Smooth muscle cell (in vitro differentiated cells): ENCODE measurements at regions not wholly inside any gene's neighbourhood (a gene's known extent, or its start where the extent isn't known, plus 50 kb on each side); places are given as distances from the start of the nearest gene placed in this dataset.

Experiments used
- DNase-seq: peaks from one replicate; lab custom pipeline; 2025; ENCODE audit not compliant: unreplicated experiment; lab: John Stamatoyannopoulos, UW
- H2AFZ ChIP-seq: fragments of 200-600 bp; sonication (generic); 2 replicates; pipeline ENCODE4 v1.6.0; 2016; ENCODE audit warnings: antibody characterized with exemption, low read depth, mild to moderate bottlenecking
- H3F3A ChIP-seq: fragments of 200-600 bp; sonication (generic); 2 replicates; pipeline ENCODE4 v1.6.0; 2017; ENCODE audit warnings: antibody characterized with exemption, low read depth
- H3K27ac ChIP-seq: fragments of 200-600 bp; sonication (generic); 2 replicates; pipeline ENCODE4 v1.5.1; 2016; ENCODE audit warnings: low read depth, mild to moderate bottlenecking
- H3K27me3 ChIP-seq: fragments of 200-600 bp; sonication (generic); 2 replicates; pipeline ENCODE4 v1.6.1; 2016; ENCODE audit warnings: low read depth, mild to moderate bottlenecking
- H3K36me3 ChIP-seq: fragments of 200-600 bp; sonication (generic); 2 replicates; pipeline ENCODE4 v1.5.1; 2016; ENCODE audit warnings: low read depth
- H3K4me1 ChIP-seq: fragments of 200-600 bp; sonication (generic); 2 replicates; pipeline ENCODE4 v1.5.1; 2016; ENCODE audit warnings: low read depth
- H3K4me2 ChIP-seq: fragments of 200-600 bp; sonication (generic); 2 replicates; pipeline ENCODE4 v1.6.0; 2016; ENCODE audit warnings: mild to moderate bottlenecking
- H3K4me3 ChIP-seq: fragments of 200-600 bp; sonication (generic); 2 replicates; pipeline ENCODE4 v1.5.1; 2016; ENCODE audit warnings: mild to moderate bottlenecking
- H3K79me2 ChIP-seq: fragments of 200-600 bp; sonication (generic); 2 replicates; pipeline ENCODE4 v1.6.0; 2016; ENCODE audit warnings: low read depth, mild to moderate bottlenecking
- H3K9ac ChIP-seq: fragments of 200-600 bp; sonication (generic); 2 replicates; pipeline ENCODE4 v1.6.0; 2016; ENCODE audit warnings: low read depth
- H3K9me3 ChIP-seq: fragments of 200-600 bp; sonication (generic); replicated peaks from 2 replicates; pipeline ENCODE4 v1.5.1; 2016; ENCODE audit warnings: low read depth
- H4K20me1 ChIP-seq: fragments of 200-600 bp; sonication (generic); 2 replicates; pipeline ENCODE4 v1.6.0; 2016; ENCODE audit warnings: low read depth
- WGBS: methylation state at CpG from one replicate; pipeline ENCODE4 v1.1.7; 2016; ENCODE audit warnings: low lambda C conversion rate; 5-methylcytosine and 5-hydroxymethylcytosine counted together
- TF ChIP-seq, protein P1 (sequence below): fragments of 200-600 bp; sonication (generic); IDR thresholded peaks from 2 replicates; pipeline ENCODE4 v1.5.1; 2017; ENCODE audit warnings: borderline replicate concordance, mild to moderate bottlenecking, antibody characterized with exemption; ENCODE audit not compliant: insufficient read depth, poor library complexity, severe bottlenecking

GRCh38 chr5:121246971-121247370 is 604.7 kb upstream of the FTMT start:
- no peak for DNase-seq
- H3K9ac ChIP-seq = no peak overlapping the region
- no peaks in the 10 kb centered on the region for H3K27me3 ChIP-seq
- H3K4me2 ChIP-seq = no peak overlapping the region
- no peak overlapping the region for H2AFZ ChIP-seq
- 62% methylated on average over 3 of the region's 3 CpGs for WGBS
- no peak overlapping the region for H3K4me3 ChIP-seq
- no peaks in the 10 kb centered on the region for H3F3A ChIP-seq
- no peaks in the 10 kb centered on the region for H4K20me1 ChIP-seq
- H3K79me2 ChIP-seq = no peaks in the 10 kb centered on the region
- TF ChIP-seq, protein P1, sequence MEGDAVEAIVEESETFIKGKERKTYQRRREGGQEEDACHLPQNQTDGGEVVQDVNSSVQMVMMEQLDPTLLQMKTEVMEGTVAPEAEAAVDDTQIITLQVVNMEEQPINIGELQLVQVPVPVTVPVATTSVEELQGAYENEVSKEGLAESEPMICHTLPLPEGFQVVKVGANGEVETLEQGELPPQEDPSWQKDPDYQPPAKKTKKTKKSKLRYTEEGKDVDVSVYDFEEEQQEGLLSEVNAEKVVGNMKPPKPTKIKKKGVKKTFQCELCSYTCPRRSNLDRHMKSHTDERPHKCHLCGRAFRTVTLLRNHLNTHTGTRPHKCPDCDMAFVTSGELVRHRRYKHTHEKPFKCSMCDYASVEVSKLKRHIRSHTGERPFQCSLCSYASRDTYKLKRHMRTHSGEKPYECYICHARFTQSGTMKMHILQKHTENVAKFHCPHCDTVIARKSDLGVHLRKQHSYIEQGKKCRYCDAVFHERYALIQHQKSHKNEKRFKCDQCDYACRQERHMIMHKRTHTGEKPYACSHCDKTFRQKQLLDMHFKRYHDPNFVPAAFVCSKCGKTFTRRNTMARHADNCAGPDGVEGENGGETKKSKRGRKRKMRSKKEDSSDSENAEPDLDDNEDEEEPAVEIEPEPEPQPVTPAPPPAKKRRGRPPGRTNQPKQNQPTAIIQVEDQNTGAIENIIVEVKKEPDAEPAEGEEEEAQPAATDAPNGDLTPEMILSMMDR = no peak
- no peaks in the 10 kb centered on the region for H3K4me1 ChIP-seq
- no peaks in the 10 kb centered on the region for H3K36me3 ChIP-seq
- H3K9me3 ChIP-seq = no peaks in the 10 kb centered on the region
- H3K27ac ChIP-seq = no peak overlapping the region

DNA sequence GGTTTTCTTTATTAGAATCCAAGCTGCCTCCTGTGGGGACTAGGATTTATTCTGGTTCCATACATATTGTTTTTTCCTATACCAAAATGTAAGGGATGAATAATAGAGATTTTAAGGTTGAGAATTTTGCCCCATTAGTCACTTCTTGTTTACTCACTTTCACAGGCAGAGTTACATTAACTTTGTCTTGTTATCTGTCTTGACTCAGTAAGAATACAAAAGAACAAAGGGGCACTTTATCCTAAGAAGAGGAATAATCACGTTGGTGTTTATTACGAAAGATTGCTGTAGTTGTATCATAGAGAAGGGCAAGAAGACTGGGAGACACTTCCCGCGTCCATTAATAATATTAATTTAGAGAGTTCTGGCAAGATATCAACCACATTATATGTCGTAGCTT is 599.7 kb upstream of the FTMT start:
- H3K9me3 ChIP-seq = no peaks in the 10 kb centered on the region
- no peak for DNase-seq
- WGBS = 59% methylated on average over 5 of the region's 5 CpGs

DNA sequence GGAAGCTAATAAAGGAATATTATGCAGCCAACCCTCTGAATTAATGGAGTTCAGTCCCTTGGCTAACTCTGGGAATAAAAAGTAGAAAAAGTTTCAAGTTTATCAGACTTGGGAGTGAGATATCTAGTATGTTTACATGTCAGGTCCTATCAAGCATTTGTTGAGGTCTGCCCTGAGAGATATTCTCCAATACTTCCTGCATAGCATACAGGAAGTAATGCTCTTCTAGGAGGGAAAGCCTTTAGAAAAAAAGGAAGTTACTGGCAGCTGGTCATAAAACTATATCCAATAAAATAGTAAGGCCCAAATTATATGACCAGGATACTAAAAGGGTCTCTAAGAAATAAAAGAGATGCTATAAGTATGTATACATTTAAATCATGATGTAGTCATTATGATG is 594.1 kb upstream of the FTMT start:
- no peak overlapping the region for H3K4me2 ChIP-seq
- H3K79me2 ChIP-seq = no peaks in the 10 kb centered on the region
- H3K36me3 ChIP-seq = no peaks in the 10 kb centered on the region
- H3K9me3 ChIP-seq = no peaks in the 10 kb centered on the region
- H3F3A ChIP-seq = no peaks in the 10 kb centered on the region
- no peaks in the 10 kb centered on the region for H3K4me1 ChIP-seq
- no peak overlapping the region for H3K4me3 ChIP-seq
- no peak overlapping the region for H2AFZ ChIP-seq
- no peak for DNase-seq
- H3K27ac ChIP-seq = no peak overlapping the region
- no peak overlapping the region for H3K9ac ChIP-seq
- TF ChIP-seq, protein P1 = no peak
- no peaks in the 10 kb centered on the region for H3K27me3 ChIP-seq
- H4K20me1 ChIP-seq = no peaks in the 10 kb centered on the region

More for the DNA sequence above, 599.7 kb upstream of the FTMT start:
- H2AFZ ChIP-seq = peak overlapping the region; percentile 40
- H3K4me3 ChIP-seq = no peak overlapping the region
- H3F3A ChIP-seq = no peaks in the 10 kb centered on the region
- H3K27me3 ChIP-seq = no peaks in the 10 kb centered on the region
- H3K27ac ChIP-seq = no peak overlapping the region
- H4K20me1 ChIP-seq = no peaks in the 10 kb centered on the region
- H3K79me2 ChIP-seq = no peaks in the 10 kb centered on the region
- no peaks in the 10 kb centered on the region for H3K4me1 ChIP-seq
- TF ChIP-seq, protein P1 = no peak
- no peaks in the 10 kb centered on the region for H3K36me3 ChIP-seq
- no peak overlapping the region for H3K9ac ChIP-seq
- no peak overlapping the region for H3K4me2 ChIP-seq

DNA sequence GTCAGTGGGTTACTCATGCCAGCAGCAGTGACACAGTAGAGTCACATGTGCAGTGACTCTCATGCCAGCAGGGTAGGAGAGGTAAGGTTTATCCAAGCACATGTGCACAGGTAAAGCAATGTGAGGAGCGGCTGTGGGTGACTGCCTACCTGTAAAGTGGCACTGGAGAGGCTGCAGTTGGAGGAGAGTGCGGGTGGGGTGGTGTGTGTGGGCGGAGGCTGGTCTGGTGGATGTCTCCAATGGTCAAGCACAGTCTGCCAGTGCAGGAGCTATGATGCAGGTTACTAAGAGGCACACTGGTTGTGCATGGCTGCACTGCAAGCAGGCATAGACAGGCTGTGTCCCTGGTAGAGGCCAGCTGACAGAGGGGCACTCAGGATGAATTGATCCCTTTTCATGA is 588.2 kb upstream of the FTMT start:
- TF ChIP-seq, protein P1 = no peak
- no peak overlapping the region for H3K4me3 ChIP-seq

More for the DNA sequence above, 588.2 kb upstream of the FTMT start:
- Histone ChIP-seq H3K9me3 (no peaks in the 10 kb centered on the region), H3K9ac (no peak overlapping the region), H3K36me3 (no peaks in the 10 kb centered on the region), H3F3A (no peaks in the 10 kb centered on the region), H2AFZ (no peak overlapping the region), H3K27ac (no peak overlapping the region), H4K20me1 (no peaks in the 10 kb centered on the region), H3K4me1 (no peaks in the 10 kb centered on the region), H3K4me2 (no peak overlapping the region), H3K27me3 (no peaks in the 10 kb centered on the region), H3K79me2 (no peaks in the 10 kb centered on the region)
- DNase-seq = no peak
- 92% methylated on average over 3 of the region's 3 CpGs for WGBS
